Thyroid gland (tissue), 4 donors: ENCODE measurements at regions not wholly inside any gene's neighbourhood (a gene's known extent, or its start where the extent isn't known, plus 50 kb on each side); places are given as distances from the start of the nearest gene placed in this dataset.

Experiments used
- POLR2A ChIP-seq, 2 donors: fragments of 450-650 bp; IDR thresholded peaks; one replicate each; pipeline ENCODE4 v1.6.1; 2017; ENCODE audit warnings: antibody characterized with exemption in 2 of 2, mild to moderate bottlenecking in 2 of 2, moderate library complexity in 1 of 2
- TF ChIP-seq, protein P1 (sequence below), 6 experiments: fragments of 200-600 bp in 3 of 6; fragments of 450-650 bp in 3 of 6; sonication (generic) in 3 of 6; IDR thresholded peaks; one replicate each; pipeline ENCODE4 v1.5.1; 2016 to 2019; ENCODE audit warnings: antibody characterized with exemption in 6 of 6, mild to moderate bottlenecking in 2 of 6, inconsistent platforms in 1 of 6, moderate library complexity in 1 of 6

DNA sequence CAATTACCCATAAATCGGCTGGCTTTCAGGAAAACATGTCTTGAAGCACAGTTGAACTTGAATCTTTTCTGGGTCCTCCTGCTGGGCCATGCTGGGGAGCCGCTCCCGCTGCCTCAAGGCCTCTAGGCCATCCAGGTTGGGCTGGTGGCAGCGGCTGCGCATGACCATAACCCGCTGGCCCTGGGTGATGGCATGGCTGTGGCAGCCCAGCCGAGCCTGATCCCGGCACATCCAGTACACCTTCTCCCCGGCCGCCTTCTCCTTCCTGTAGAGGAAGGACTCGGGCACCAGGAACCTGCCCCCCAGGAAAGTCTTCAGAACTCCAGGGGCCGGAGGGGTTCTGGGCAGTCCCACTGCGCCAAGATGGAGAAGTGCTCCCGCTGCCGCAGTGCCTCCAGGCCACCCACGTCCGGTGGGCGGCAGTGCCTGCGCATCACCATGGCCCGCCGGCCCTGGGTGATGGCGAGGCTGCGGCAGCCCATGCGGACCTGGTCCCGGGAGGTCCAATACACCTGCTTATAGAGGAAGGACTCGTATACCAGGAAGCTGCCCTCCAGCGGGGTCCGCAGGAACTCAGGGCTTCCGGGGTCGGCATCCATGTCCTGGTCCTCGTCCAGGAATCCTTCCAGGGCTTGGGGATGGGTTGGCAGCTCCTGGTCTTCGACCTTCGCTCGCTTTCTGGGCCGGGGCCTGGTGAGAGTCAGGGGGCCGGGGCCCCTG is 84.3 kb upstream of the FXR1 start:
- TF ChIP-seq, protein P1, sequence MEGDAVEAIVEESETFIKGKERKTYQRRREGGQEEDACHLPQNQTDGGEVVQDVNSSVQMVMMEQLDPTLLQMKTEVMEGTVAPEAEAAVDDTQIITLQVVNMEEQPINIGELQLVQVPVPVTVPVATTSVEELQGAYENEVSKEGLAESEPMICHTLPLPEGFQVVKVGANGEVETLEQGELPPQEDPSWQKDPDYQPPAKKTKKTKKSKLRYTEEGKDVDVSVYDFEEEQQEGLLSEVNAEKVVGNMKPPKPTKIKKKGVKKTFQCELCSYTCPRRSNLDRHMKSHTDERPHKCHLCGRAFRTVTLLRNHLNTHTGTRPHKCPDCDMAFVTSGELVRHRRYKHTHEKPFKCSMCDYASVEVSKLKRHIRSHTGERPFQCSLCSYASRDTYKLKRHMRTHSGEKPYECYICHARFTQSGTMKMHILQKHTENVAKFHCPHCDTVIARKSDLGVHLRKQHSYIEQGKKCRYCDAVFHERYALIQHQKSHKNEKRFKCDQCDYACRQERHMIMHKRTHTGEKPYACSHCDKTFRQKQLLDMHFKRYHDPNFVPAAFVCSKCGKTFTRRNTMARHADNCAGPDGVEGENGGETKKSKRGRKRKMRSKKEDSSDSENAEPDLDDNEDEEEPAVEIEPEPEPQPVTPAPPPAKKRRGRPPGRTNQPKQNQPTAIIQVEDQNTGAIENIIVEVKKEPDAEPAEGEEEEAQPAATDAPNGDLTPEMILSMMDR (IDR thresholded peaks at IDR 0.05): no peak
- TF ChIP-seq POLR2A (IDR thresholded peaks at IDR 0.05): no peak
